A549 (cell line): ENCODE measurements at regions not wholly inside any gene's neighbourhood (a gene's known extent, or its start where the extent isn't known, plus 50 kb on each side); places are given as distances from the start of the nearest gene placed in this dataset.

Source experiments
- ATAC-seq, 2 experiments: fragments of 200-7000 bp in 1 of 2; fragments of >200 bp in 1 of 2; cut with Nextera tagmentation in 1 of 2; cut with Tn5 transposase in 1 of 2; 3 replicates each; pipeline versions ENCODE4 v1.8.0 to v1.9.1; 2018 to 2020; ENCODE audit warnings: mild to moderate bottlenecking in 1 of 2, moderate library complexity in 1 of 2
- CTCF ChIA-PET: fragments of 300-600 bp; sonication (Branson Sonifier 250); formaldehyde crosslinking; extraction: SDS; loops from one replicate; lab custom pipeline; 2021; ENCODE audit warnings: antibody characterized with exemption, inconsistent platforms; lab: Yijun Ruan, JAX
- POLR2A ChIA-PET: fragments of 350-600 bp; formaldehyde crosslinking; extraction: SDS; loops from one replicate; lab custom pipeline; 2021; ENCODE audit warnings: antibody characterized with exemption, inconsistent platforms; lab: Yijun Ruan, JAX
- DNase-seq, 2 experiments: peaks; one replicate each; pipeline versions ENCODE4 v3.0.0 to v3.0.0-alpha.2; 2011 to 2016; ENCODE audit warnings: low read depth in 1 of 2, low spot score in 1 of 2
- FAIRE-seq: peaks from 2 replicates; lab custom pipeline; 2011; peaks lifted over from hg19 to GRCh38; lab: Jason Lieb, UNC
- H3K27ac ChIP-seq, 2 experiments: fragments of >200 bp; sonication (Bioruptor Twin); formaldehyde crosslinking; 3 replicates each; pipeline ENCODE4 v1.5.1; 2016 to 2017
- H3K4me1 ChIP-seq: fragments of >200 bp; sonication (Bioruptor Twin); formaldehyde crosslinking; 3 replicates; pipeline ENCODE4 v1.6.1; 2016
- H3K4me2 ChIP-seq: fragments of >200 bp; sonication (Bioruptor Twin); formaldehyde crosslinking; 3 replicates; pipeline ENCODE4 v1.6.1; 2016
- H3K4me3 ChIP-seq: fragments of >200 bp; sonication (Bioruptor Twin); formaldehyde crosslinking; 3 replicates; pipeline ENCODE4 v1.5.1; 2016
- H3K9me3 ChIP-seq: fragments of >200 bp; sonication (Bioruptor Twin); formaldehyde crosslinking; 3 replicates; pipeline ENCODE4 v1.6.1; 2016
- CEBPB ChIP-seq, 2 experiments: fragments of >200 bp in 1 of 2; sonication (Bioruptor Twin) in 1 of 2; formaldehyde crosslinking in 1 of 2; IDR thresholded peaks; 2 replicates each; pipeline ENCODE4 v1.6.1; 2012 to 2016
- CTCF ChIP-seq: fragments of >200 bp; sonication (Bioruptor Twin); formaldehyde crosslinking; IDR thresholded peaks from 3 replicates; pipeline ENCODE4 v1.5.1; 2016
- E2F6 ChIP-seq: IDR thresholded peaks from 2 replicates; pipeline ENCODE4 v1.6.1; 2012; ENCODE audit warnings: low read depth, borderline replicate concordance
- GATA3 ChIP-seq: IDR thresholded peaks from 2 replicates; pipeline ENCODE4 v1.6.1; 2012; ENCODE audit warnings: borderline replicate concordance
- HEYL ChIP-seq: fragments of 250-450 bp; sonication (Bioruptor Pico); IDR thresholded peaks from 2 replicates; pipeline ENCODE4 v1.8.0; 2021; ENCODE audit warnings: mild to moderate bottlenecking, moderate library complexity
- JUN ChIP-seq, 2 experiments: fragments of >200 bp; sonication (Bioruptor Twin); formaldehyde crosslinking; IDR thresholded peaks; 2 replicates in 1 of 2; 3 replicates in 1 of 2; pipeline ENCODE4 v1.6.1; 2016 to 2017
- MAZ ChIP-seq: fragments of 150-350 bp; IDR thresholded peaks from 2 replicates; pipeline ENCODE4 v1.6.1; 2014; ENCODE audit warnings: antibody characterized with exemption, low read depth, low read length, borderline replicate concordance
- NR3C1 ChIP-seq: fragments of >200 bp; sonication (Bioruptor Twin); formaldehyde crosslinking; IDR thresholded peaks from 3 replicates; pipeline ENCODE4 v1.6.1; 2017
- POLR2AphosphoS2 ChIP-seq: conservative IDR thresholded peaks from 2 replicates; pipeline ENCODE4 v1.6.1; 2012; ENCODE audit warnings: low read length, improper control_type of control experiment, inconsistent platforms
- RAD21 ChIP-seq, 2 experiments: fragments of >200 bp in 1 of 2; sonication (Bioruptor Twin) in 1 of 2; formaldehyde crosslinking in 1 of 2; IDR thresholded peaks in 1 of 2; conservative IDR thresholded peaks in 1 of 2; 2 replicates in 1 of 2; 3 replicates in 1 of 2; pipeline ENCODE4 v1.6.1; 2012 to 2018; ENCODE audit warnings: inconsistent platforms in 1 of 2
- REST ChIP-seq: fragments of 200-600 bp; sonication (generic); IDR thresholded peaks from 2 replicates; pipeline ENCODE4 v1.6.1; 2016; ENCODE audit warnings: antibody characterized with exemption, mild to moderate bottlenecking, moderate library complexity
- SMC3 ChIP-seq: fragments of >200 bp; sonication (Bioruptor Twin); formaldehyde crosslinking; IDR thresholded peaks from 3 replicates; pipeline ENCODE4 v1.6.1; 2018; ENCODE audit warnings: inconsistent platforms
- SREBF2 ChIP-seq: fragments of 450-650 bp; IDR thresholded peaks from 2 replicates; pipeline ENCODE4 v1.6.1; 2014; ENCODE audit warnings: mild to moderate bottlenecking, moderate library complexity
- TP53 ChIP-seq: fragments of 250-450 bp; sonication (Bioruptor Pico); IDR thresholded peaks from 2 replicates; pipeline ENCODE4 v1.5.0; 2021; ENCODE audit warnings: mild to moderate bottlenecking, moderate library complexity
- USF2 ChIP-seq: fragments of 450-650 bp; IDR thresholded peaks from 2 replicates; pipeline ENCODE4 v1.6.1; 2014; ENCODE audit warnings: antibody characterized with exemption
- ZNF302 ChIP-seq: fragments of 250-450 bp; sonication (Bioruptor Pico); IDR thresholded peaks from 2 replicates; pipeline ENCODE4 v1.9.0; 2021; ENCODE audit warnings: inconsistent platforms, mild to moderate bottlenecking, moderate library complexity
- WGBS: methylation state at CpG from one replicate; pipeline ENCODE4 v1.1.6; 2017; ENCODE audit errors: missing lambda C conversion rate; 5-methylcytosine and 5-hydroxymethylcytosine counted together

- peak; percentile 47 to 81; a peak in 4 of 6 replicates for ATAC-seq
- peak; percentile 65 to 71 for DNase-seq
- Histone ChIP-seq H3K4me1 (no peaks in the 10 kb centered on the region), H3K4me3 (no peak overlapping the region), H3K9me3 (peaks cover 6% of the 10 kb centered on the region; the same call in 1 of the 3 replicates), H3K4me2 (no peak overlapping the region), H3K27ac (no peak overlapping the region)
- TF ChIP-seq RAD21 (conservative IDR thresholded peaks at IDR 0.05 in 1 of 2, IDR thresholded peaks at IDR 0.05 in 1 of 2) = peak; percentile 35 to 65; a peak in 4 of 5 replicates
- peak; percentile 36; the same call in 2 of the 3 replicates for TF ChIP-seq SMC3
- peak; percentile 46 for TF ChIP-seq CTCF
- no peak for TF ChIP-seq ZNF302 (CRISPR knock-in tag)
- no peak for TF ChIP-seq SREBF2
- no peak for TF ChIP-seq MAZ
- no peak for TF ChIP-seq JUN (IDR thresholded peaks at IDR 0.05)
- TF ChIP-seq NR3C1 = no peak
- TF ChIP-seq TP53 (CRISPR knock-in tag) = no peak
- TF ChIP-seq E2F6 = no peak
- no peak for TF ChIP-seq REST
- TF ChIP-seq USF2 = no peak
- TF ChIP-seq CEBPB (IDR thresholded peaks at IDR 0.05) = no peak
- TF ChIP-seq GATA3 = no peak
- ChIA-PET CTCF (interaction anchor here (0.6 to 2.6 kb wide), 13 partner anchors 8 to 68 kb away, joined by 3 to 21 read pairs (median 4); no protein-coding TSS in a partner anchor), POLR2A (interaction anchor here (0.8 kb wide), 1 partner anchor 11 kb away, joined by 3 read pairs; no protein-coding TSS in a partner anchor)
- peak; percentile 88 for FAIRE-seq
- WGBS = 8% methylated on average over 6 of the region's 6 CpGs
Observed at GRCh38 chr16:66275775-66276428, 90.6 kb upstream of the CDH5 start.

- no peak overlapping the region for H3K4me3 ChIP-seq
- H3K9me3 ChIP-seq = no peaks in the 10 kb centered on the region; the same call in 2 of the 3 replicates
- DNase-seq (peak; percentile 33 to 44), FAIRE-seq (no peak), ATAC-seq (peak; percentile 8 to 52; a peak in 3 of 6 replicates)
- TF ChIP-seq HEYL (CRISPR knock-in tag) (no peak), TP53 (CRISPR knock-in tag) (no peak), POLR2AphosphoS2 (no peak), CTCF (peak; percentile 35), SMC3 (0 out of 3 replicates have a peak, but pooled peaks have one; percentile 8)
- WGBS = 49% methylated on average over 9 of the region's 9 CpGs
- CTCF ChIA-PET = interaction anchor here (1.2 to 3.9 kb wide), 8 partner anchors 12 to 69 kb away, joined by 3 to 21 read pairs (median 9); no protein-coding TSS in a partner anchor
- 0 out of 3 replicates have a peak, but pooled peaks cover 2% of the 10 kb centered on the region for H3K4me1 ChIP-seq
- H3K4me2 ChIP-seq = no peak overlapping the region
- POLR2A ChIA-PET = no interaction called here
- H3K27ac ChIP-seq = no peak overlapping the region
Observed at GRCh38 chr16:66274335-66275110, 92.0 kb upstream of the CDH5 start.
